ENCODE measurements at regions not wholly inside any gene's neighbourhood (a gene's known extent, or its start where the extent isn't known, plus 50 kb on each side); places are given as distances from the start of the nearest gene placed in this dataset.

DNA sequence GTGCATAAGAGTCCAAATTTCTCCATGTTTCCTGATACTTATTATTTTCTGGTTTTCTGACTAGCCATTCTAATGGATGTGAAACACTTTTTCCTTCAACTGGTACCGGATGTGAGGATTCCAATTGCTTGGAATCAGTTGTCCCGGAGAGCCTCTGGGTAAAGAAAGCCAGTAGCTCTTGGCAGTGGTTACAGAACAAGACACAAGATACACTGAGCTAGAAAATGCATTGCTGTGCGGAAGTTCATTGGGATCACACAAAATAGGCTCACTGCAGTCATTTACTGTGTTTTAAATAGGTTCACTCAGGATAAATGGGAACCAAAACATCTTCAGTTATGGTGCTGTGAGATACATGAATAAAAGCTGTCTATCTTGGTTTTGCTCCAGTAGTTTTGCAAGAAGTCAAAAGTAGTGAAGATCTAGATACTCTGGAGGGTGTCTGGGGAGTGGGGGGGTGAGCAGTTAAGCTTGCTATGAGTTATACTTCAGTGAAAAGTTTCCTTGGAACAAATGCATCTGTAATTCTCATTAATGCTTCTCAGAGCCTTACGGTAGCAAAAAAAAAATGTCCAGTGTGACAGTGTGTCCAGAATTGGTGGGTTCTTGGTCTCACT, 54.4 kb upstream of the RNF182 start:
- ATAC-seq (ENCODE audit: poor library complexity) (no peak), DNase-seq (no peak)
- peaks cover 18% of the 10 kb centered on the region for H3K27me3 Mint-ChIP-seq
- ChIA-PET POLR2A (no interaction called here), CTCF (interaction anchor here (1.4 to 2.1 kb wide), 2 partner anchors 10 to 75 kb away, joined by 3 to 4 read pairs; no protein-coding TSS in a partner anchor)
- H3K9me3 ChIP-seq (ENCODE audit: control insufficient read depth in 1 of 2, insufficient read depth in 1 of 2, low read length in 2 of 2) = no peaks in the 10 kb centered on the region
- TF ChIP-seq, protein P1, sequence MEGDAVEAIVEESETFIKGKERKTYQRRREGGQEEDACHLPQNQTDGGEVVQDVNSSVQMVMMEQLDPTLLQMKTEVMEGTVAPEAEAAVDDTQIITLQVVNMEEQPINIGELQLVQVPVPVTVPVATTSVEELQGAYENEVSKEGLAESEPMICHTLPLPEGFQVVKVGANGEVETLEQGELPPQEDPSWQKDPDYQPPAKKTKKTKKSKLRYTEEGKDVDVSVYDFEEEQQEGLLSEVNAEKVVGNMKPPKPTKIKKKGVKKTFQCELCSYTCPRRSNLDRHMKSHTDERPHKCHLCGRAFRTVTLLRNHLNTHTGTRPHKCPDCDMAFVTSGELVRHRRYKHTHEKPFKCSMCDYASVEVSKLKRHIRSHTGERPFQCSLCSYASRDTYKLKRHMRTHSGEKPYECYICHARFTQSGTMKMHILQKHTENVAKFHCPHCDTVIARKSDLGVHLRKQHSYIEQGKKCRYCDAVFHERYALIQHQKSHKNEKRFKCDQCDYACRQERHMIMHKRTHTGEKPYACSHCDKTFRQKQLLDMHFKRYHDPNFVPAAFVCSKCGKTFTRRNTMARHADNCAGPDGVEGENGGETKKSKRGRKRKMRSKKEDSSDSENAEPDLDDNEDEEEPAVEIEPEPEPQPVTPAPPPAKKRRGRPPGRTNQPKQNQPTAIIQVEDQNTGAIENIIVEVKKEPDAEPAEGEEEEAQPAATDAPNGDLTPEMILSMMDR (IDR thresholded peaks at IDR 0.05) = no peak
- intact Hi-C loops (cut with DNase I, micrococcal nuclease) = no loop called here
- H3K9me3 Mint-ChIP-seq = no peaks in the 10 kb centered on the region
- no peaks in the 10 kb centered on the region for H3K36me3 ChIP-seq (ENCODE audit: insufficient read depth, low read length)
- H3K4me3 Mint-ChIP-seq = no peak overlapping the region
- no peak overlapping the region for H3K4me3 ChIP-seq (ENCODE audit: low read length)
- H3K36me3 Mint-ChIP-seq (ENCODE audit: low read depth) = no peaks in the 10 kb centered on the region
- H3K4me1 ChIP-seq (ENCODE audit: insufficient read depth, low read length) = peaks cover 14% of the 10 kb centered on the region
- H3K27ac Mint-ChIP-seq = no peak overlapping the region
- H3K27ac ChIP-seq (ENCODE audit: low read depth in 1 of 2, low read length in 2 of 2) = no peak overlapping the region
- H3K4me1 Mint-ChIP-seq (ENCODE audit: low read depth) = peaks cover 6% of the 10 kb centered on the region
- peaks cover 3 to 4% of the 10 kb centered on the region in 2 experiments for H3K27me3 ChIP-seq (ENCODE audit: control insufficient read depth in 1 of 2, insufficient read depth in 2 of 2, low read length in 2 of 2)

DNA sequence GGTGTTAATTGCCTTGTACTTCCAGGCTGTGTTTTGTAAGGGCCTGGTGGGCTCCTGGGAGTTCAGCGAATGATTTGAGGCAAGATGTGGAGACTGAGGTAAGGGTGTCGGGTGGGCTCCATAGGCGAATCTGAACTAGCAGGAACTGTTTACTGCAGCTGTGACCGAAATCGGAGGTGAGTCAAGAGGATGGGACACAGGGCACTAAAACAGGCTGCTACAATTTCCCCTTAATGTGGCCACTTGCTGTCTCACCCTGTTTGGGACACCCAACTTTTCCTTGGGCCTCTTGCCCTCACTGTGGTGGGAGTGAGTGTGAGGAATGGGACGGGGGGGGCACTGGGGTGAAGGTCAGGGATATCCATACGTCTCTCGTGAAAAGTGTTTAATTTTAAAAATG, 53.9 kb upstream of the MCUR1 start:
- H3K27me3 ChIP-seq (ENCODE audit: control insufficient read depth in 1 of 2, insufficient read depth in 2 of 2, low read length in 2 of 2) = peaks cover 4 to 5% of the 10 kb centered on the region in 2 experiments
- Mint-ChIP-seq H3K4me3 (no peak overlapping the region), H3K27me3 (peaks cover 32% of the 10 kb centered on the region), H3K27ac (no peak overlapping the region), H3K36me3 (ENCODE audit: low read depth) (no peaks in the 10 kb centered on the region), H3K9me3 (no peaks in the 10 kb centered on the region), H3K4me1 (ENCODE audit: low read depth) (peaks cover 5% of the 10 kb centered on the region)
- TF ChIP-seq, protein P1 (IDR thresholded peaks at IDR 0.05) = no peak
- H3K36me3 ChIP-seq (ENCODE audit: insufficient read depth, low read length) = no peaks in the 10 kb centered on the region
- H3K4me3 ChIP-seq (ENCODE audit: low read length) = no peak overlapping the region
- peaks cover 4% of the 10 kb centered on the region for H3K4me1 ChIP-seq (ENCODE audit: insufficient read depth, low read length)
- ChIA-PET POLR2A (no interaction called here), CTCF (no interaction called here)
- DNase-seq (no peak), ATAC-seq (ENCODE audit: poor library complexity) (no peak)
- H3K9me3 ChIP-seq (ENCODE audit: control insufficient read depth in 1 of 2, insufficient read depth in 1 of 2, low read length in 2 of 2) = no peaks in the 10 kb centered on the region
- intact Hi-C loops (cut with DNase I, micrococcal nuclease) = no loop called here
- H3K27ac ChIP-seq (ENCODE audit: low read depth in 1 of 2, low read length in 2 of 2) = no peak overlapping the region

GRCh38 chr6:13866301-13866700, 51.9 kb upstream of the MCUR1 start:
- no peak for ATAC-seq (ENCODE audit: poor library complexity)
- peaks cover 3% of the 10 kb centered on the region for H3K9me3 Mint-ChIP-seq
- Histone ChIP-seq H3K9me3 (ENCODE audit: control insufficient read depth in 1 of 2, insufficient read depth in 1 of 2, low read length in 2 of 2) (no peaks in the 10 kb centered on the region), H3K4me1 (ENCODE audit: insufficient read depth, low read length) (no peaks in the 10 kb centered on the region), H3K27me3 (ENCODE audit: control insufficient read depth in 1 of 2, insufficient read depth in 2 of 2, low read length in 2 of 2) (peaks cover 12 to 17% of the 10 kb centered on the region in 2 experiments), H3K27ac (ENCODE audit: low read depth in 1 of 2, low read length in 2 of 2) (no peak overlapping the region), H3K4me3 (ENCODE audit: low read length) (no peak overlapping the region), H3K36me3 (ENCODE audit: insufficient read depth, low read length) (no peaks in the 10 kb centered on the region)
- no peak overlapping the region for H3K4me3 Mint-ChIP-seq
- no peaks in the 10 kb centered on the region for H3K36me3 Mint-ChIP-seq (ENCODE audit: low read depth)
- intact Hi-C loops (cut with DNase I, micrococcal nuclease) = no loop called here
- ChIA-PET CTCF (no interaction called here), POLR2A (no interaction called here)
- TF ChIP-seq, protein P1 (IDR thresholded peaks at IDR 0.05) = no peak
- no peak for DNase-seq
- H3K4me1 Mint-ChIP-seq (ENCODE audit: low read depth) = no peaks in the 10 kb centered on the region
- H3K27me3 Mint-ChIP-seq = peaks cover 41% of the 10 kb centered on the region
- no peak overlapping the region for H3K27ac Mint-ChIP-seq
